Gastrocnemius medialis (tissue), 4 donors: ENCODE measurements at regions not wholly inside any gene's neighbourhood (a gene's known extent, or its start where the extent isn't known, plus 50 kb on each side); places are given as distances from the start of the nearest gene placed in this dataset.

Experiments
- POLR2A ChIP-seq, 2 donors: fragments of 450-650 bp; IDR thresholded peaks; one replicate each; pipeline ENCODE4 v1.6.1; 2017; ENCODE audit warnings: antibody characterized with exemption in 2 of 2, mild to moderate bottlenecking in 2 of 2, moderate library complexity in 2 of 2
- TF ChIP-seq, protein P1 (sequence below), 5 experiments: fragments of 450-650 bp in 3 of 5; fragments of 200-600 bp in 2 of 5; sonication (generic) in 2 of 5; IDR thresholded peaks in 4 of 5; conservative IDR thresholded peaks in 1 of 5; 1 replicate in 4 of 5; 2 replicates in 1 of 5; pipeline ENCODE4 v1.5.1; 2016 to 2019; ENCODE audit warnings: antibody characterized with exemption in 5 of 5, mild to moderate bottlenecking in 3 of 5, moderate library complexity in 3 of 5

DNA sequence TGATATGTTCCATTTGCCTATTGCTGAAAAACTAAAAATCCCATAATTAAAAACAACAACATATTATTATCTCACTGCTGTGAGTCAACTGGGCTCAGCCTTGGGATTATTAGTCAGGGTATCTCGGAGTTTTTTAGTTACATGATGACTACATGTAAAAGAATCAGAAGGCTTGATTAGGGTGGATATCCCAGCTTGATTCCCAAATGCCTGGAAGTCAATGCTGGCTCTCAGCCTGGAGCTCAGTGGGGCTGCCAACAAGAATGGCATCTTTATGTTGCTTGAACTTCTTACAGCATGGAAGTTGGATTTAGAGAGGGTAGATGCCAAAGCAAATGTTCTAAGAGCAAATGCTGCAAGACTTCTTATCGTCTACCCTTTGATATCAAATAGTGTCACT, 278.5 kb downstream of the PLOD2 start:
- TF ChIP-seq, protein P1, sequence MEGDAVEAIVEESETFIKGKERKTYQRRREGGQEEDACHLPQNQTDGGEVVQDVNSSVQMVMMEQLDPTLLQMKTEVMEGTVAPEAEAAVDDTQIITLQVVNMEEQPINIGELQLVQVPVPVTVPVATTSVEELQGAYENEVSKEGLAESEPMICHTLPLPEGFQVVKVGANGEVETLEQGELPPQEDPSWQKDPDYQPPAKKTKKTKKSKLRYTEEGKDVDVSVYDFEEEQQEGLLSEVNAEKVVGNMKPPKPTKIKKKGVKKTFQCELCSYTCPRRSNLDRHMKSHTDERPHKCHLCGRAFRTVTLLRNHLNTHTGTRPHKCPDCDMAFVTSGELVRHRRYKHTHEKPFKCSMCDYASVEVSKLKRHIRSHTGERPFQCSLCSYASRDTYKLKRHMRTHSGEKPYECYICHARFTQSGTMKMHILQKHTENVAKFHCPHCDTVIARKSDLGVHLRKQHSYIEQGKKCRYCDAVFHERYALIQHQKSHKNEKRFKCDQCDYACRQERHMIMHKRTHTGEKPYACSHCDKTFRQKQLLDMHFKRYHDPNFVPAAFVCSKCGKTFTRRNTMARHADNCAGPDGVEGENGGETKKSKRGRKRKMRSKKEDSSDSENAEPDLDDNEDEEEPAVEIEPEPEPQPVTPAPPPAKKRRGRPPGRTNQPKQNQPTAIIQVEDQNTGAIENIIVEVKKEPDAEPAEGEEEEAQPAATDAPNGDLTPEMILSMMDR (IDR thresholded peaks at IDR 0.05 in 4 of 5, conservative IDR thresholded peaks at IDR 0.05 in 1 of 5): no peak
- no peak for TF ChIP-seq POLR2A (IDR thresholded peaks at IDR 0.05)
